ENCODE measurements at regions not wholly inside any gene's neighbourhood (a gene's known extent, or its start where the extent isn't known, plus 50 kb on each side); places are given as distances from the start of the nearest gene placed in this dataset.

DNA sequence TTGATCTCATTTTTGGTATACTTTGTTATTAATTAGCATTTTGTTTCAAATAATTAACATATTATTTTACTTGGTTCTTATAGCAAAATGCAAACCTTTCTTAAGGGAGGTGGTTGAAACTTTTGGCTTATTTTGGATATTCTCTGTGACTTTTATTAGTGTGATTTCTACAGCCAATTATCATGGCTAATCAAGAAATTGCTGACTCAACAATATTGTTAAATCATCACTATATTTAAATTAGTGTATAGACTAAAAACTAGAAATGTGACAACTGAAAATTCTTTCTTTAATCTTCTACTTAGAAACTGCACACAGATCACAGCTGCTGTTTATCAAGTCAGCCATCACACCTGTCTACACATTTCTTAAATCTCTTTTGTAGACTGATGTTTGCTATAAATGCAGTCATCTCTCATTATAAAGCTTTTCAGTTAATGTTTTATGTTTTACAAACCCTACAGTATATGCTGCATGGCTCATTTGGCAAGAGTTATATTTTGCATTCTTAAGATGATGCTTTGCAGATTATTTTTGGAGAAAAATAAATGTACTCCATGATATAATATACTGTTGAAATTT lies 389.8 kb upstream of the PCDH10 start:
- Histone ChIP-seq H3K36me3 (ENCODE audit: control insufficient read depth in 2 of 2, extremely low read depth in 1 of 2, insufficient read depth in 2 of 2, low read length in 2 of 2) (no peaks in the 10 kb centered on the region), H3K27me3 (ENCODE audit: control insufficient read depth, extremely low read depth, insufficient read depth, low read length) (no peaks in the 10 kb centered on the region), H3K9me1 (ENCODE audit: control insufficient read depth, extremely low read depth, insufficient read depth, low read length) (no peaks in the 10 kb centered on the region), H2AFZ (ENCODE audit: control insufficient read depth, low read length) (no peak overlapping the region), H3K4me1 (ENCODE audit: control insufficient read depth, extremely low read depth, insufficient read depth, low read length) (no peaks in the 10 kb centered on the region), H4K20me1 (ENCODE audit: control insufficient read depth, extremely low read depth, insufficient read depth, low read length) (no peaks in the 10 kb centered on the region), H3K79me2 (ENCODE audit: control insufficient read depth, insufficient read depth, low read length) (no peaks in the 10 kb centered on the region), H3K4me2 (ENCODE audit: control insufficient read depth, extremely low read depth, insufficient read depth, low read depth, low read length) (no peak overlapping the region), H3K9ac (ENCODE audit: control insufficient read depth, extremely low read depth, insufficient read depth, low read length) (no peak overlapping the region), H3K27ac (ENCODE audit: control insufficient read depth, insufficient read depth, low read length) (no peak overlapping the region), H3K9me3 (ENCODE audit: control insufficient read depth, low read depth, low read length) (no peaks in the 10 kb centered on the region), H3K4me3 (ENCODE audit: control insufficient read depth in 2 of 3, extremely low read depth in 1 of 3, insufficient read depth in 2 of 3, low read depth in 1 of 3, low read length in 3 of 3) (no peak overlapping the region)
- TF ChIP-seq, protein P1, sequence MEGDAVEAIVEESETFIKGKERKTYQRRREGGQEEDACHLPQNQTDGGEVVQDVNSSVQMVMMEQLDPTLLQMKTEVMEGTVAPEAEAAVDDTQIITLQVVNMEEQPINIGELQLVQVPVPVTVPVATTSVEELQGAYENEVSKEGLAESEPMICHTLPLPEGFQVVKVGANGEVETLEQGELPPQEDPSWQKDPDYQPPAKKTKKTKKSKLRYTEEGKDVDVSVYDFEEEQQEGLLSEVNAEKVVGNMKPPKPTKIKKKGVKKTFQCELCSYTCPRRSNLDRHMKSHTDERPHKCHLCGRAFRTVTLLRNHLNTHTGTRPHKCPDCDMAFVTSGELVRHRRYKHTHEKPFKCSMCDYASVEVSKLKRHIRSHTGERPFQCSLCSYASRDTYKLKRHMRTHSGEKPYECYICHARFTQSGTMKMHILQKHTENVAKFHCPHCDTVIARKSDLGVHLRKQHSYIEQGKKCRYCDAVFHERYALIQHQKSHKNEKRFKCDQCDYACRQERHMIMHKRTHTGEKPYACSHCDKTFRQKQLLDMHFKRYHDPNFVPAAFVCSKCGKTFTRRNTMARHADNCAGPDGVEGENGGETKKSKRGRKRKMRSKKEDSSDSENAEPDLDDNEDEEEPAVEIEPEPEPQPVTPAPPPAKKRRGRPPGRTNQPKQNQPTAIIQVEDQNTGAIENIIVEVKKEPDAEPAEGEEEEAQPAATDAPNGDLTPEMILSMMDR (optimal IDR thresholded peaks at IDR 0.05 in 1 of 3, IDR thresholded peaks at IDR 0.05 in 1 of 3, conservative IDR thresholded peaks at IDR 0.05 in 1 of 3; ENCODE audit: extremely low read depth in 1 of 3, insufficient read depth in 2 of 3, low read length in 3 of 3) = no peak
- dilution Hi-C loops (cut with MboI; ENCODE audit: extremely low pct_ligation_motif_present, low sequenced_read_pairs) = no loop called here
- FAIRE-seq (no peak), DNase-seq (ENCODE audit: low read depth, low spot score) (no peak)

DNA sequence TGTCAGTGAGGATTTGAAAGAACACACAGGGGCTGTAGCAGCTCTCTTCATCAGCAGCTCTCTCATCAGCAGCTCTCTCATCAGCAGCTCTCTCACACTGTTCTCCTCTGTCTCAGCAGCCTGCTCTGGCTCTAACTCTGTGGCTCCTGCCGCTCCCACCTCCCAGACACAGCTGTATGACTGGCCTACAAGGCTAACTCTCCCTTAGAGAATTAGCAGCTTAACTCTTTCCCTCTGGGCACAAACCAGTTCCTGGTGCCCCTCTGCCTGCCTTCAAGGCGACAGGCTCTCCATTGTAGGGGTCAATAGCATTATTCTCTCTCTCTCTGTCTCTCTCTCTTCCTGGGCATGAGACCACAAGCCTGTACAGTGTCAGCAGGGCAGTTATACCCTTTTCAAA lies 385.6 kb upstream of the PCDH10 start:
- H3K9me3 ChIP-seq (ENCODE audit: control insufficient read depth, low read depth, low read length) = no peaks in the 10 kb centered on the region
- DNase-seq (ENCODE audit: low read depth, low spot score) = no peak
- dilution Hi-C loops (cut with MboI; ENCODE audit: extremely low pct_ligation_motif_present, low sequenced_read_pairs) = no loop called here
- no peaks in the 10 kb centered on the region for H3K4me1 ChIP-seq (ENCODE audit: control insufficient read depth, extremely low read depth, insufficient read depth, low read length)
- no peak overlapping the region for H3K27ac ChIP-seq (ENCODE audit: control insufficient read depth, insufficient read depth, low read length)
- H3K79me2 ChIP-seq (ENCODE audit: control insufficient read depth, insufficient read depth, low read length) = no peaks in the 10 kb centered on the region
- no peak overlapping the region for H2AFZ ChIP-seq (ENCODE audit: control insufficient read depth, low read length)
- H3K9ac ChIP-seq (ENCODE audit: control insufficient read depth, extremely low read depth, insufficient read depth, low read length) = no peak overlapping the region
- H3K4me3 ChIP-seq (ENCODE audit: control insufficient read depth in 2 of 3, extremely low read depth in 1 of 3, insufficient read depth in 2 of 3, low read depth in 1 of 3, low read length in 3 of 3) = no peak overlapping the region
- H4K20me1 ChIP-seq (ENCODE audit: control insufficient read depth, extremely low read depth, insufficient read depth, low read length) = no peaks in the 10 kb centered on the region
- FAIRE-seq = no peak
- no peak overlapping the region for H3K4me2 ChIP-seq (ENCODE audit: control insufficient read depth, extremely low read depth, insufficient read depth, low read depth, low read length)
- TF ChIP-seq, protein P1 (optimal IDR thresholded peaks at IDR 0.05 in 1 of 3, IDR thresholded peaks at IDR 0.05 in 1 of 3, conservative IDR thresholded peaks at IDR 0.05 in 1 of 3; ENCODE audit: extremely low read depth in 1 of 3, insufficient read depth in 2 of 3, low read length in 3 of 3) = no peak
- no peak for TF ChIP-seq EZH2 (IDR thresholded peaks at IDR 0.05; ENCODE audit: low read length)
- H3K36me3 ChIP-seq (ENCODE audit: control insufficient read depth in 2 of 2, extremely low read depth in 1 of 2, insufficient read depth in 2 of 2, low read length in 2 of 2) = no peaks in the 10 kb centered on the region
- no peaks in the 10 kb centered on the region for H3K27me3 ChIP-seq (ENCODE audit: control insufficient read depth, extremely low read depth, insufficient read depth, low read length)
- H3K9me1 ChIP-seq (ENCODE audit: control insufficient read depth, extremely low read depth, insufficient read depth, low read length) = no peaks in the 10 kb centered on the region
